Fibroblast of villous mesenchyme (primary cell): ENCODE measurements at regions not wholly inside any gene's neighbourhood (a gene's known extent, or its start where the extent isn't known, plus 50 kb on each side); places are given as distances from the start of the nearest gene placed in this dataset.

Source experiments
- DNase-seq: peaks from one replicate; pipeline ENCODE4 v3.0.0-alpha.2; 2010; ENCODE audit warnings: low read depth
- H3K4me3 ChIP-seq: 2 replicates; pipeline ENCODE4 v1.5.1; 2011; ENCODE audit warnings: low read depth, mild to moderate bottlenecking, low read length
- TF ChIP-seq, protein P1 (sequence below): IDR thresholded peaks from 2 replicates; pipeline ENCODE4 v1.5.1; 2012; ENCODE audit warnings: low read depth, mild to moderate bottlenecking, low read length; ENCODE audit not compliant: insufficient read depth

DNA sequence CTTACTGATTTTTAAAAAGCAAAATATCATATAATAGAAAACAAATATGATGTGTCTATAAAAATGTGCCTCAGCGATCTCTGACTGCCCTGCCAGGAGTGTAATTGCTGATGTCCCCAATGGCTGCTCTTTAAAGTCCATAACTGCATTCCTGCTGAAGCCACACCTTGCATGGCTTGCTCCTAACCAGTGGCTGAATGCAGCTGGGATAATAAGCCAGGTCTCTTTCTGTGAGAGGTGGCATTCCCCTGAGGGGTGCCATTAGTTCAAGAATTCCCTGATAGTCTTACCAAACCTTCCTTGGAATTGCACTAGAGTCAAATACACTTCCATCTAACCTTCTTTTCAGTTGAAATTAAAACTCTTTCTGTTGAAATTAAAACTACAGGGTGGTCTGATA is 125.8 kb upstream of the ZNF804A start:
- TF ChIP-seq, protein P1, sequence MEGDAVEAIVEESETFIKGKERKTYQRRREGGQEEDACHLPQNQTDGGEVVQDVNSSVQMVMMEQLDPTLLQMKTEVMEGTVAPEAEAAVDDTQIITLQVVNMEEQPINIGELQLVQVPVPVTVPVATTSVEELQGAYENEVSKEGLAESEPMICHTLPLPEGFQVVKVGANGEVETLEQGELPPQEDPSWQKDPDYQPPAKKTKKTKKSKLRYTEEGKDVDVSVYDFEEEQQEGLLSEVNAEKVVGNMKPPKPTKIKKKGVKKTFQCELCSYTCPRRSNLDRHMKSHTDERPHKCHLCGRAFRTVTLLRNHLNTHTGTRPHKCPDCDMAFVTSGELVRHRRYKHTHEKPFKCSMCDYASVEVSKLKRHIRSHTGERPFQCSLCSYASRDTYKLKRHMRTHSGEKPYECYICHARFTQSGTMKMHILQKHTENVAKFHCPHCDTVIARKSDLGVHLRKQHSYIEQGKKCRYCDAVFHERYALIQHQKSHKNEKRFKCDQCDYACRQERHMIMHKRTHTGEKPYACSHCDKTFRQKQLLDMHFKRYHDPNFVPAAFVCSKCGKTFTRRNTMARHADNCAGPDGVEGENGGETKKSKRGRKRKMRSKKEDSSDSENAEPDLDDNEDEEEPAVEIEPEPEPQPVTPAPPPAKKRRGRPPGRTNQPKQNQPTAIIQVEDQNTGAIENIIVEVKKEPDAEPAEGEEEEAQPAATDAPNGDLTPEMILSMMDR = no peak

DNA sequence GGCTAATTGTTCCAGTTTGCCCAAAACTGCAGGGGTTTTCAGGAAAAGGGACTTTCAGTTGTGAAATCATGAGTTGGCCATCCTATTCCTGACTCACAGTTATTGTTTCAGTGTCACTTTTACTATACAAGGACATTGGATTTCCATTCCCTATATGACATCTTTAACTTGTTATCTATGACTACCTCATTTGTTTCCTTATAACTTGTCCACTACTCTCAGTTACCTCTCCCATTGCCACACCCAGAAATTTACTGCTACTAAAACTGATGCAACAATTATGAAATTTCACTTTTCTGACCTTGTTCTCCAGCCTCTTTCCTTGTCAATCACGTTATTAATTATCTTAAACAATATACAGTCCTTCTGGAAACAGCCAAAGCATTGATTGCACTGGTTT is 116.5 kb upstream of the ZNF804A start:
- no peak for DNase-seq
- H3K4me3 ChIP-seq = no peak overlapping the region
- TF ChIP-seq, protein P1 = no peak

More for the DNA sequence above, 125.8 kb upstream of the ZNF804A start:
- H3K4me3 ChIP-seq = no peak overlapping the region
- DNase-seq = no peak

DNA sequence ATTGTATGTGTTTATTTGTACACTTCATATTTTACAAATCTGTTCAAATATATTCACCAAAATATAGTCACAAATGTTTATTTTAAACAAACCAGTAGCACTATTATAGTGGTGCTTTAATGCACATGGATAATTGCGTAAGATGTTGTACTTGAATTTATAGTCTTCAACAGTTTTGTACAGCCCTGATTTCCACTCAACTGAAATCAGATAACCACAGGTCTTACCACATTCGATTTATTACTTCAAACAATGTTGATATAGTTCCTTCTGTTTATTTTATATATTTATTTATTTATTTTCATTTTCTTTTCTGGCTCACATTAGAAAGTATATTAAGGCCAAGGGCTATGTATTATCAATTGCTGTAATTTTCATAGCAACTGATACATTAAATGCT is 99.4 kb upstream of the ZNF804A start:
- no peak for DNase-seq
- TF ChIP-seq, protein P1 = no peak
- no peak overlapping the region for H3K4me3 ChIP-seq

DNA sequence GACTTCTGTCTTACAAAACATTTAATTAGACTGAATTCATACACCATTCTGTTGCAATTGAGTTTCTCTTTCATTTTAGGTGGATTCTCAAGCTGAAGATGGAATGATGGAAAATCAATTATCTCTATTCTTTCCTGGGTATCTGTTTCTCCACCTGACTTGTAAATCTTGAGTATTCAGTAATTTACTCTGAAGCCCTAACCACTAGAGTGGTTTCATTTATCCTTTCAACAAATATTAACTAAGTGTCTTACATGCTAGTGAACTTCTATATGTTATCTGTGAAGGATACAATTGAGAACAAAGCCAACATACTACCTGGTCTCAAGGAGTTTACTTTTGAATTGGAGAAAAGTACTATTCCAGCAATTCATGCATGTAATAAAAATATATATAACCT is 94.1 kb upstream of the ZNF804A start:
- TF ChIP-seq, protein P1 = no peak
- no peak overlapping the region for H3K4me3 ChIP-seq
- DNase-seq = no peak

DNA sequence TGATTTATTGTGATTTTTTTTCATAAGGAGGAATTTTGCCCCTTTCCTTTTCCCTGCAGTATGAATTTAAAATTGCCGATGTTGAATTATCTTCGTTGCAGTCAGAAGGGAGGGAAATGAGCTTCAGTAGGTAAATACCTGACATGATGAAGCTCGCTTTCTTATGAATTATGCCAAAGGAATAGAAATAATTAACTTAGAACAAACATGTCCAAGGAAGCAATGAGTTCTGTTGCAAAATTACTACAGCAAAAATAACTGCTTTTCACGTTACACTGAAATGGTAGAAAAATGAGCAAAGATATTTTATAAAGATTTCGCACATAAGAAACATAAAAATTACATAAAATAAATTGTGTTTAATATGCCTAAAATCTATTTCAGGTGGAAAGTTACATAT is 91.1 kb upstream of the ZNF804A start:
- no peak overlapping the region for H3K4me3 ChIP-seq
- TF ChIP-seq, protein P1 = no peak
- DNase-seq = no peak

DNA sequence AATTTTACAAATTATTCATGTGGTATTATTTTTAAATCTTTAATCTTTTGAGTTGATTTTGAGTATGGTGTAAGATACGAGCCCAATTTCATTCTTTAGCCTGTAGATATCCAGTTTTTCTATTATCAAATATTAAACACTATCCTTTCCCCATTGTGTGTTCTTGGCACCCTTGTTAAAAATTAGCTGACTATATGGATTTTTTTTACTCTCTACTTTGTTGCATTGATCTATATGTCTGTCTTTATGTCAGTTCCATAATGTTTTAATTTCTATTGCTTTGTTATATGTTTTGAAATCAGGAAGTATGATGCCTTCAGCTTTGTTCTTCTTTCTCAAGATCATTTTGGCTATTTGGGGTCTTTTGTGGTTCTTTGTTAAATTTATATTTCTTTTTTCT is 80.9 kb upstream of the ZNF804A start:
- no peak for DNase-seq
- TF ChIP-seq, protein P1 = no peak
- no peak overlapping the region for H3K4me3 ChIP-seq

DNA sequence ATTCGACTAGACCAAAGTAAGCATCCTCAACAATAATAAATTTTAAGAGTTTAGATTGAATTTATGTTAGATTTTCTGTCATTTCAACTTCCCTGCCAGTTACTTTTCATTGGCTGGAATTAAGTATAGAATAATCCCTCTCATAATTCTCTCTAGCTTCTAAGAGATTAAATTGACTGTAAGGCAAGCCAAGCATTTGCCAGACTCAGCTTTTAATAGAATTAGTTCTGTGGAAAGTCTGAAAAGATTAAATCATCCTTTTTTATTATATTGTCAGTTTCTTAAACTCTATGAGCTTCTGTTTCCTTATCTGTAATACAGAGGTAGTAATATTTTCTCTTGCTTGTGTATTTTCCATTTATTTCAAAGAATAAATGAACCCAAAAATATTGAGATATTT is 77.9 kb upstream of the ZNF804A start:
- H3K4me3 ChIP-seq = no peak overlapping the region
- TF ChIP-seq, protein P1 = no peak
- no peak for DNase-seq
